GM18873 (cell line): ENCODE measurements at regions not wholly inside any gene's neighbourhood (a gene's known extent, or its start where the extent isn't known, plus 50 kb on each side); places are given as distances from the start of the nearest gene placed in this dataset.

Experiments used
- ATAC-seq: cut with Tn5 transposase; IDR thresholded peaks from one replicate; pipeline ENCODE4 v1.9.1; 2021; ENCODE audit warnings: mild to moderate bottlenecking, moderate library complexity, moderate number of reproducible peaks; ENCODE audit not compliant: unreplicated experiment, low FRiP score

- ATAC-seq: no peak
Measured at GRCh38 chr4:115740806-115741205, 627.4 kb upstream of the NDST4 start.

GRCh38 chr4:115729739-115730266, 616.4 kb upstream of the NDST4 start:
- no peak for ATAC-seq

GRCh38 chr4:115723621-115724020, 610.2 kb upstream of the NDST4 start:
- no peak for ATAC-seq

- no peak for ATAC-seq
Measured at GRCh38 chr4:115720611-115721010, 607.2 kb upstream of the NDST4 start.

GRCh38 chr4:115711575-115711974, 598.2 kb upstream of the NDST4 start:
- ATAC-seq: no peak

- ATAC-seq: no peak
Measured at GRCh38 chr4:115688961-115689360, 575.5 kb upstream of the NDST4 start.

GRCh38 chr4:115687052-115687755, 573.8 kb upstream of the NDST4 start:
- ATAC-seq: no peak

GRCh38 chr4:115678425-115678941, 565.1 kb upstream of the NDST4 start:
- no peak for ATAC-seq

- ATAC-seq: no peak
Measured at GRCh38 chr4:115675719-115676118, 562.3 kb upstream of the NDST4 start.

GRCh38 chr4:115674485-115674884, 561.1 kb upstream of the NDST4 start:
- no peak for ATAC-seq

GRCh38 chr4:115671581-115671980, 558.2 kb upstream of the NDST4 start:
- no peak for ATAC-seq

GRCh38 chr4:115670930-115671329, 557.5 kb upstream of the NDST4 start:
- ATAC-seq: no peak

- no peak for ATAC-seq
Measured at GRCh38 chr4:115668396-115668795, 555.0 kb upstream of the NDST4 start.

GRCh38 chr4:115664285-115664684, 550.9 kb upstream of the NDST4 start:
- ATAC-seq: no peak

GRCh38 chr4:115660465-115660864, 547.0 kb upstream of the NDST4 start:
- ATAC-seq: no peak

GRCh38 chr4:115657991-115658650, 544.7 kb upstream of the NDST4 start:
- ATAC-seq: no peak

GRCh38 chr4:115655626-115656025, 542.2 kb upstream of the NDST4 start:
- no peak for ATAC-seq

- no peak for ATAC-seq
Measured at GRCh38 chr4:115648786-115649185, 535.4 kb upstream of the NDST4 start.

- ATAC-seq: no peak
Measured at GRCh38 chr4:115629270-115629669, 515.9 kb upstream of the NDST4 start.

GRCh38 chr4:115609631-115610030, 496.2 kb upstream of the NDST4 start:
- ATAC-seq: no peak

GRCh38 chr4:115607311-115607710, 493.9 kb upstream of the NDST4 start:
- no peak for ATAC-seq
